ENCODE measurements at regions not wholly inside any gene's neighbourhood (a gene's known extent, or its start where the extent isn't known, plus 50 kb on each side); places are given as distances from the start of the nearest gene placed in this dataset.

DNA sequence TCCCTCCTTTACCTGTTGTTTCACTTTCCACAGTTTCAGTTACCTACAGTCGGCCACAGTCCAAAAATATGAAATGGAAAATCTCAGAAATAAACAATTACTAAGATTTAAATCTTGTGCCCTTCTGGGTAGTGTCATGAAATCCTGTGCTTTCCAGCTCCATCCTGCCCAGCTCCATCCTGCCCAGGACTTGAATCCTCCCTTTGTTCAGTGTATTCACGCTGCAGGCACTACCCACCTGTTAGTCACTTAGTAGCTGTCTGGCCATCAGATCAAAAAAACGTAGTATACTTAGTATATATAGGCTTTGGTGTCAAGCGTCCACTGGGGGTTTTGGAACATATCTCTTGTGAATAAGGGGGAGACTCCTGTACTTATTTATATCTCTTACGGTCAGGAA lies 329.0 kb upstream of the SEMA6D start:
- Mint-ChIP-seq H3K4me1 (peaks cover 7% of the 10 kb centered on the region), H3K27me3 (ENCODE audit: low read depth, poor library complexity) (peaks cover 7% of the 10 kb centered on the region), H3K4me3 (no peak overlapping the region), H3K27ac (no peak overlapping the region), H3K9me3 (no peaks in the 10 kb centered on the region), H3K36me3 (ENCODE audit: low read depth) (no peaks in the 10 kb centered on the region)
- TF ChIP-seq, protein P1, sequence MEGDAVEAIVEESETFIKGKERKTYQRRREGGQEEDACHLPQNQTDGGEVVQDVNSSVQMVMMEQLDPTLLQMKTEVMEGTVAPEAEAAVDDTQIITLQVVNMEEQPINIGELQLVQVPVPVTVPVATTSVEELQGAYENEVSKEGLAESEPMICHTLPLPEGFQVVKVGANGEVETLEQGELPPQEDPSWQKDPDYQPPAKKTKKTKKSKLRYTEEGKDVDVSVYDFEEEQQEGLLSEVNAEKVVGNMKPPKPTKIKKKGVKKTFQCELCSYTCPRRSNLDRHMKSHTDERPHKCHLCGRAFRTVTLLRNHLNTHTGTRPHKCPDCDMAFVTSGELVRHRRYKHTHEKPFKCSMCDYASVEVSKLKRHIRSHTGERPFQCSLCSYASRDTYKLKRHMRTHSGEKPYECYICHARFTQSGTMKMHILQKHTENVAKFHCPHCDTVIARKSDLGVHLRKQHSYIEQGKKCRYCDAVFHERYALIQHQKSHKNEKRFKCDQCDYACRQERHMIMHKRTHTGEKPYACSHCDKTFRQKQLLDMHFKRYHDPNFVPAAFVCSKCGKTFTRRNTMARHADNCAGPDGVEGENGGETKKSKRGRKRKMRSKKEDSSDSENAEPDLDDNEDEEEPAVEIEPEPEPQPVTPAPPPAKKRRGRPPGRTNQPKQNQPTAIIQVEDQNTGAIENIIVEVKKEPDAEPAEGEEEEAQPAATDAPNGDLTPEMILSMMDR (IDR thresholded peaks at IDR 0.05): no peak
- DNase-seq: no peak

DNA sequence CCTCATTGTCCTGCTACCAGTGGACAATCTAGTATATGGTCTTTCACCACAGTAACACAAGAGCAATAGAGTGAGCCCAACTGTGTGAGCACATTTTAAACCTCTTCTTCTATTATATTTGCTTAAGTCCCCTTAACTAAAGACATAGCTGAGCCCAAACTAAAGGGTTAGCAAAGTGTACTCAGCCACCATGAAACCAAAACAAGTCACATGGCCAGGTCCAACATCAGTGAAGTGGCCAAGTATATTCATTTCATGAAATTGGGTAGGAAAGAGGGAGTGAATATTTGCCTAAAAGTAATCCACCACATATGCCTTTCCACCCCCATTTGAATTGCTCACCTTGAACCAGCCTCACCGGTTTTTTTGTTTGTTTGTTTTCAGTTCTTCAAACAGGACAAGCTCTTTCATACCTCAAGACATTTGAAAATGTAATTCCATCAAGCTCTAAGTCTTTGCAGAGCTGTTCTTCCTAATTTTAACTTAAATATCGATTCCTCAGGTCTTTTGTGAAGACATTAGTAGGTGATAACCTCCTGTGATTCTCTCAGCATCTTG lies 327.0 kb upstream of the SEMA6D start:
- no peaks in the 10 kb centered on the region for H3K4me1 Mint-ChIP-seq
- H3K27ac Mint-ChIP-seq: no peak overlapping the region
- TF ChIP-seq, protein P1 (IDR thresholded peaks at IDR 0.05): no peak
- no peaks in the 10 kb centered on the region for H3K9me3 Mint-ChIP-seq
- H3K36me3 Mint-ChIP-seq (ENCODE audit: low read depth): no peaks in the 10 kb centered on the region
- no peak for DNase-seq
- H3K27me3 Mint-ChIP-seq (ENCODE audit: low read depth, poor library complexity): peaks cover 7% of the 10 kb centered on the region
- no peak overlapping the region for H3K4me3 Mint-ChIP-seq

DNA sequence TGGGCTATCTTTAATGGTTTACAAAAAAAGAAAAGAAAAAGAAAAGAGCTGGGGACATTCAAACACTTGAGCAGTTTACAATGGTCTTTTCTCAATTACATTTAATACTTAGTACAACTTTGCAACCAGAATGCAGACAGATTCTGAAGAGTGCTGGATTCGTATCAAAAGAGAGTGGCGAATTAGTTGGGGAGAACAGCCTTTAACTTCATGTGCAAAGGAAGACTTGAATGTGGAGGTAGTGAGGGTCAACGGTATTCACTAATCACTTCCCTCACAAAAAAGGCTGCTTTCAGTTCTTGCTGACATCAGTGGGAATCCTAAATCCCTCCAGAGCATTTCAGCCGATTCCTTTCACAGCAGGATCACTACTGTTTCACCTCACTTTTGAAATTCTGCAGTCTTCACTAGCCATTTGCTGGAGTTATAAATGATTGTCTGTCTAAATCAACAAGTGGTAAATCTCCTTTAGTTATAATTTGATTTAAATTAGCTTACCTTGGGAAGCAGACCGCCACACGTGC lies 323.0 kb upstream of the SEMA6D start:
- DNase-seq: no peak
- no peaks in the 10 kb centered on the region for H3K36me3 Mint-ChIP-seq (ENCODE audit: low read depth)
- H3K4me1 Mint-ChIP-seq: peaks cover 9% of the 10 kb centered on the region
- H3K27ac Mint-ChIP-seq: no peak overlapping the region
- peaks cover 7% of the 10 kb centered on the region for H3K27me3 Mint-ChIP-seq (ENCODE audit: low read depth, poor library complexity)
- H3K4me3 Mint-ChIP-seq: no peak overlapping the region
- TF ChIP-seq, protein P1 (IDR thresholded peaks at IDR 0.05): no peak
- no peaks in the 10 kb centered on the region for H3K9me3 Mint-ChIP-seq

DNA sequence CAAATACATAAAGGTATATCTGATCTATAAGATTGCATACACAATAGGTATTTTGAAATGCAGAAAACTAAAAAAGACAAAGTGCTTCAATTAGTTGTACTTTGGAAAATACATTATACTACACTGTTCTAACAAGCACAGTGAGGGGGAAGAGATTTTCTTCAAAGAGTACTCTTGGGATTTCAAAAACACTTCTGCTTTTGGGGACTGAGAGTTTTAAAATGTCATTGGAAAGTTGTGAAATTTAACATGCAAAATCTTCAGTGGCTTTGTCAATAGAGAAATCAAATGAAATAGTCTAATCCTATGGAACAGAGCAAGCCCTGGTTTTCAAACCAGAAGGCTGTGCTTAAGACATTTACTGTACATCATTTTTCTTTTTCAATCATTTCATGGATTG lies 322.2 kb upstream of the SEMA6D start:
- H3K27ac Mint-ChIP-seq: no peak overlapping the region
- H3K4me1 Mint-ChIP-seq: peaks cover 9% of the 10 kb centered on the region
- no peak overlapping the region for H3K4me3 Mint-ChIP-seq
- no peaks in the 10 kb centered on the region for H3K9me3 Mint-ChIP-seq
- TF ChIP-seq, protein P1 (IDR thresholded peaks at IDR 0.05): no peak
- H3K27me3 Mint-ChIP-seq (ENCODE audit: low read depth, poor library complexity): peaks cover 3% of the 10 kb centered on the region
- H3K36me3 Mint-ChIP-seq (ENCODE audit: low read depth): no peaks in the 10 kb centered on the region
- DNase-seq: no peak

DNA sequence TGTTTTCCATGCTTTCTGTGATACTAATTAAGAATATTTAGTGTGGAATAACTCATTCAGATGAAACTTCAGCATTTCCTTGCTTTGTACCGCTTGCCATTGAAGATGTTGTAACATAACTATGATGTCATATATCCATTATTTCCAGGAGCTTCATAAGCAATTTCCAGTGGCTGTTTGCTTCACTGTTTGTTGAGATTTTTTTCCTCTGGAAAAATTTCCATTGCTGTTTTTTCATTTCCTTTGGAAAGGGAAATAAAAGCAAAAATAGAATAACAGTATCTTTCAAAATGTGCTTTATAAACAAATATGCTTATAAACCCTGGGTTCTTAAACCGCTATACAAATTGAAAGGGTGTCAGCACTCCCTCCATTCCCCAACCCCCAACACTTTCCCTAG lies 319.6 kb upstream of the SEMA6D start:
- TF ChIP-seq, protein P1 (IDR thresholded peaks at IDR 0.05): no peak
- Mint-ChIP-seq H3K27ac (no peak overlapping the region), H3K4me3 (no peak overlapping the region), H3K27me3 (ENCODE audit: low read depth, poor library complexity) (peaks cover 3% of the 10 kb centered on the region), H3K9me3 (no peaks in the 10 kb centered on the region), H3K36me3 (ENCODE audit: low read depth) (no peaks in the 10 kb centered on the region), H3K4me1 (peaks cover 9% of the 10 kb centered on the region)
- no peak for DNase-seq

DNA sequence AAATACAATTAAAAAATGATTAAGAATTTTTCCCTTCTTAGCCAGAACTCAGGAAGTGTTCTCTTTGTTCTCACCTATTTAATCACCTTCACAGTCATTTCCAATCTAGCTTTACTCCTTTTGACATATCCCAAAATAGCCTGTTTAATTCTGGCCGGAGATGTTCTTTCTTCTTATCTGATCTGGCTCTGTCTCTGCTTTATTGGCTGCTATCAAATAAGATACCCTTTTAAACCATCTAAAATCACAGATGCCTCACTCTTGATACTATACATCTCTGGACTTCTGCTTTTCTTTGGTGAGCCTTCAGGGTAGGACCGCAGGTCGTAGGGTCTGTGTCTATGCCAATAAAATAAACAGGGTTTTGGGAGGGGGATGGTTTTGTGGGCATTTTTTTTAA lies 319.2 kb upstream of the SEMA6D start:
- Mint-ChIP-seq H3K27me3 (ENCODE audit: low read depth, poor library complexity) (peaks cover 3% of the 10 kb centered on the region), H3K9me3 (no peaks in the 10 kb centered on the region), H3K4me3 (no peak overlapping the region), H3K4me1 (peaks cover 9% of the 10 kb centered on the region), H3K27ac (no peak overlapping the region), H3K36me3 (ENCODE audit: low read depth) (no peaks in the 10 kb centered on the region)
- TF ChIP-seq, protein P1 (IDR thresholded peaks at IDR 0.05): no peak
- no peak for DNase-seq

Measured in nephron progenitor cell (in vitro differentiated cells).